COR-L47 (cell line): ENCODE measurements at regions not wholly inside any gene's neighbourhood (a gene's known extent, or its start where the extent isn't known, plus 50 kb on each side); places are given as distances from the start of the nearest gene placed in this dataset.
A peak's percentile ranks its signal among the peaks of the same experiment; 100 is the strongest.

Source experiments
- DNase-seq: peaks from one replicate; lab custom pipeline; 2025; lab: John Stamatoyannopoulos, UW

GRCh38 chr9:36764364-36765076, 191.8 kb downstream of the MELK start:
- DNase-seq, result peak; percentile 67

DNA sequence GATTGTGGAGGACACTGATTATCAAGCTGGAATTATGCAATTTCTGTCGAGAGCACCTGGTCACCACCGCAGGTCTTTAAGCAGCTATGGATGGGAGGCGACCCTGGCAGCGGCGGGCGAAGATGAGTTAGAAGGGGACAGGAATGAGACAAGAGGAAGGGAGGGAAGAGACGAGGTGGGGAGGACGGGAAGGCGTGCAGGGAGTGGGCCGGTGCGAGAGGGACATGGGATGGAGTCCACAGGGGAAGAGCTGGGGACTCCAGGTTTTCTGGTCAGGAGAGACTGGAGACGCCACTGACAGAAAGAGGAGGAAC, 192.3 kb downstream of the MELK start:
- no peak for DNase-seq

GRCh38 chr9:36765468-36766341, 193.0 kb downstream of the MELK start:
- DNase-seq, result peak; percentile 96

GRCh38 chr9:36768677-36769076, 196.0 kb downstream of the MELK start:
- DNase-seq, result no peak

DNA sequence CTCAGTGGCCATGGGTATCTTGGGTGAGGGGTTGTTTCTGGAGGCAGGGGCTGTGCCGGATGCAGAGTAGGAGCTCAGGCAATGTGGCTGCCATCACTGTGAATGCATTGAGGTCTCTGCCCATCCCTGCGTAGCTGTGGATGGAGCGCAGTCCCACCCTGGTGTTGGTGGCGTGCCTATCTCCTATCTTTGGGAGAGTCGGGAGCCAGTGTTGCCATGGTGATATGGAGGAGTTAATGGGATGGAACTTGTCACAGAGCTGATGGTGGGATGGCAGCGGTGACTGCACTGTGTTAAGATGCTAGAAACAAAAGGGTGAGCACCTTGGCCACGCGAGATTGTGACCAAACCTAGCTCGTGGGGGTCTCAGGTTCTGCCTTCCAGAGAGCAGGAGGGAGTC, 197.3 kb downstream of the MELK start:
- DNase-seq, result no peak

- no peak for DNase-seq
Observed at GRCh38 chr9:36772449-36773403, 200.0 kb downstream of the MELK start.

GRCh38 chr9:36778682-36779081, 206.0 kb downstream of the MELK start:
- no peak for DNase-seq

DNA sequence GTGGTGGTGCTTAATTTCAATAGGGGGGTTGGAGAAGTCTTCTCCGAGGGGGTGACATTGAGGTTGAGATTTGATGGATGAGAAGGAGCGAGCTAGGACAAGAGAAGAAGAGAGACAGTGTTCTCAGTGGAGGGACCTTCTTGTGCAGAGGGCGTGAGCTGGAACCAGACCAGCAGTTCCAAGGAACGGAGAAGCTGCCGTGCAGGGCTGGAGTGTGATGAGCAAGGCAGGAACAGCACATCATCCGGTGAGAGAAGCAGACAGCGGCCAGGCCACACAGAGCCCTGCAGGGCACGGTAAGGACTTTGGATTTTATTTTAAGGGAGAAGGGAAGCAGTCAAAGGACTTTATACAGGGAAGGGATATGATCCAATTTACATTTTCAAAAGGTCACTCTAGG, 206.9 kb downstream of the MELK start:
- DNase-seq, result no peak

- no peak for DNase-seq
Observed at GRCh38 chr9:36780186-36780585, 207.5 kb downstream of the MELK start.

DNA sequence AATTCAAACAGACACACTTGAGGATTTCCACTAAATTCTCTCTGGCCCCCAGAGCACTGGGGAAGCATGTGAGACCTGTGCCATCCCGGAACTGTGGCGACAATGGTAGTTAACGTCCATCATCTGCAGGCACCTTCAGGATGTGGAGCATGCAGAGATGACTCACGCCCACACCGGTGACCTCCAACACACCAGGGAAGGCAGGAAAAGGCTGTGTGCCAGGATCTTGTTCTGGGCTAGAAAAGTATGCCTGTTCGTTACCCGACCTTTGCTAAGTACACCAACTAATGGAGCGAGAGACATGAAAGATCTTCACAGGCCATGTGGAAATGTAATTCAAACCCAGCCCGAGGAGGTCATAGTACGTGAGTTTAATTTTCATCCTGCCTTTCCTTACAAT, 208.8 kb downstream of the MELK start:
- DNase-seq, result no peak
